Tibial nerve (tissue), 3 donors: ENCODE measurements at regions not wholly inside any gene's neighbourhood (a gene's known extent, or its start where the extent isn't known, plus 50 kb on each side); places are given as distances from the start of the nearest gene placed in this dataset.

Source experiments
- POLR2A ChIP-seq, 2 donors: fragments of 450-650 bp; IDR thresholded peaks; one replicate each; pipeline ENCODE4 v1.6.1; 2017; ENCODE audit warnings: antibody characterized with exemption in 2 of 2, mild to moderate bottlenecking in 2 of 2, moderate library complexity in 2 of 2
- TF ChIP-seq, protein P1 (sequence below), 5 experiments: fragments of 200-600 bp in 3 of 5; fragments of 450-650 bp in 2 of 5; sonication (generic) in 3 of 5; IDR thresholded peaks; one replicate each; pipeline ENCODE4 v1.5.1; 2016 to 2019; ENCODE audit warnings: antibody characterized with exemption in 5 of 5, mild to moderate bottlenecking in 3 of 5, moderate library complexity in 2 of 5

DNA sequence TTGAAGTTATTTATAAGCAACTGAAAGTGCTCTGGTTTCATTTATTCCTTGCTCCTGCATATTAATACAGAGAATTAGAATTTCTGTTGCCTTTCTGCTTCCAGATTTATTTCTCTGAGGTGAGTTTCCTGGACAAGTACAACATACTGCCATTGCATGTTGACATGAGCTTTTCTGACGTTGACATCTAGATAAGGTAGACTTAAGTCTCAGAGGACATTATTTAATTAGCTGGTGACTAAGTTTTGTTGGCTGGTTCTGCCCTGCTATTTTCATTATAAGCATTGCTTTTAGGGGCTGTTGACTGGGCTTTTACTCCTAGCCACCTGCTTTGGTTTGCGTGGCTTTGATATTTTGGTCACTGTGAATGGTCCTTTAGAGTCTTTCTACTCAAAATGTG is 282.9 kb upstream of the SPRED2 start:
- TF ChIP-seq, protein P1, sequence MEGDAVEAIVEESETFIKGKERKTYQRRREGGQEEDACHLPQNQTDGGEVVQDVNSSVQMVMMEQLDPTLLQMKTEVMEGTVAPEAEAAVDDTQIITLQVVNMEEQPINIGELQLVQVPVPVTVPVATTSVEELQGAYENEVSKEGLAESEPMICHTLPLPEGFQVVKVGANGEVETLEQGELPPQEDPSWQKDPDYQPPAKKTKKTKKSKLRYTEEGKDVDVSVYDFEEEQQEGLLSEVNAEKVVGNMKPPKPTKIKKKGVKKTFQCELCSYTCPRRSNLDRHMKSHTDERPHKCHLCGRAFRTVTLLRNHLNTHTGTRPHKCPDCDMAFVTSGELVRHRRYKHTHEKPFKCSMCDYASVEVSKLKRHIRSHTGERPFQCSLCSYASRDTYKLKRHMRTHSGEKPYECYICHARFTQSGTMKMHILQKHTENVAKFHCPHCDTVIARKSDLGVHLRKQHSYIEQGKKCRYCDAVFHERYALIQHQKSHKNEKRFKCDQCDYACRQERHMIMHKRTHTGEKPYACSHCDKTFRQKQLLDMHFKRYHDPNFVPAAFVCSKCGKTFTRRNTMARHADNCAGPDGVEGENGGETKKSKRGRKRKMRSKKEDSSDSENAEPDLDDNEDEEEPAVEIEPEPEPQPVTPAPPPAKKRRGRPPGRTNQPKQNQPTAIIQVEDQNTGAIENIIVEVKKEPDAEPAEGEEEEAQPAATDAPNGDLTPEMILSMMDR (IDR thresholded peaks at IDR 0.05) = no peak
- no peak for TF ChIP-seq POLR2A (IDR thresholded peaks at IDR 0.05)
